H9 (cell line): ENCODE measurements at regions not wholly inside any gene's neighbourhood (a gene's known extent, or its start where the extent isn't known, plus 50 kb on each side); places are given as distances from the start of the nearest gene placed in this dataset.

Source experiments
- DNase-seq: peaks from one replicate; pipeline ENCODE4 v3.0.0-alpha.2; 2017
- H2AFZ ChIP-seq: one replicate; pipeline ENCODE4 v1.6.1; 2013; ENCODE audit warnings: mild to moderate bottlenecking, low read length, control low read depth, moderate library complexity
- H2AK5ac ChIP-seq: 2 replicates; pipeline ENCODE4 v1.6.1; 2013; ENCODE audit warnings: low read length, control low read depth, mixed read lengths; ENCODE audit not compliant: insufficient read length
- H2BK120ac ChIP-seq: one replicate; pipeline ENCODE4 v1.6.1; 2013; ENCODE audit warnings: low read depth, mild to moderate bottlenecking, low read length, control low read depth, inconsistent platforms; ENCODE audit not compliant: poor library complexity, severe bottlenecking
- H2BK12ac ChIP-seq: 2 replicates; pipeline ENCODE4 v1.6.1; 2013; ENCODE audit warnings: low read length, control low read depth, mixed read lengths, low read depth; ENCODE audit not compliant: insufficient read length
- H2BK15ac ChIP-seq: 2 replicates; pipeline ENCODE4 v1.6.1; 2013; ENCODE audit warnings: low read depth, low read length, control low read depth
- H2BK20ac ChIP-seq: one replicate; pipeline ENCODE4 v1.6.1; 2013; ENCODE audit warnings: low read depth, mild to moderate bottlenecking, low read length, control low read depth, inconsistent platforms; ENCODE audit not compliant: poor library complexity, severe bottlenecking
- H2BK5ac ChIP-seq: 2 replicates; pipeline ENCODE4 v1.6.1; 2013; ENCODE audit warnings: low read length, control low read depth, mixed read lengths; ENCODE audit not compliant: insufficient read length
- H3K14ac ChIP-seq: 2 replicates; pipeline ENCODE4 v1.6.1; 2013; ENCODE audit warnings: low read length, control low read depth; ENCODE audit not compliant: insufficient read depth
- H3K18ac ChIP-seq: 2 replicates; pipeline ENCODE4 v1.6.1; 2013; ENCODE audit warnings: low read depth, mild to moderate bottlenecking, mixed read lengths, low read length, control low read depth; ENCODE audit not compliant: insufficient read length
- H3K23ac ChIP-seq: 2 replicates; pipeline ENCODE4 v1.6.1; 2013; ENCODE audit warnings: low read length, control low read depth, mixed read lengths, low read depth; ENCODE audit not compliant: insufficient read length
- H3K23me2 ChIP-seq: 2 replicates; pipeline ENCODE4 v1.6.1; 2013; ENCODE audit warnings: low read depth, mild to moderate bottlenecking, mixed read lengths, low read length, control low read depth; ENCODE audit not compliant: insufficient read length, poor library complexity, severe bottlenecking
- H3K27ac ChIP-seq: 2 replicates; pipeline ENCODE4 v1.5.1; 2013; ENCODE audit warnings: low read length, control low read depth, mixed read lengths, low read depth; ENCODE audit not compliant: insufficient read length
- H3K27me3 ChIP-seq: 2 replicates; pipeline ENCODE4 v1.6.1; 2013; ENCODE audit warnings: low read length, control low read depth, inconsistent platforms; ENCODE audit not compliant: insufficient read depth
- H3K4ac ChIP-seq: 2 replicates; pipeline ENCODE4 v1.6.1; 2013; ENCODE audit warnings: low read depth, mild to moderate bottlenecking, control low read depth, inconsistent platforms, low read length, moderate library complexity
- H3K4me1 ChIP-seq: 2 replicates; pipeline ENCODE4 v1.6.1; 2013; ENCODE audit warnings: low read length, control low read depth, inconsistent platforms; ENCODE audit not compliant: insufficient read depth
- H3K4me2 ChIP-seq: 2 replicates; pipeline ENCODE4 v1.6.1; 2013; ENCODE audit warnings: low read length, control low read depth, mixed read lengths; ENCODE audit not compliant: insufficient read length, insufficient read depth
- H3K56ac ChIP-seq: 2 replicates; pipeline ENCODE4 v1.6.1; 2013; ENCODE audit warnings: low read depth, mild to moderate bottlenecking, mixed read lengths, low read length, control low read depth; ENCODE audit not compliant: insufficient read length
- H3K79me1 ChIP-seq: 2 replicates; pipeline ENCODE4 v1.6.1; 2013; ENCODE audit warnings: low read depth, mild to moderate bottlenecking, moderate library complexity, low read length, control low read depth, inconsistent platforms; ENCODE audit not compliant: insufficient read depth, poor library complexity, severe bottlenecking
- H3K79me2 ChIP-seq: 2 replicates; pipeline ENCODE4 v1.6.1; 2013; ENCODE audit warnings: low read length, control low read depth, inconsistent platforms; ENCODE audit not compliant: insufficient read depth
- H3K9ac ChIP-seq: 2 replicates; pipeline ENCODE4 v1.6.1; 2013; ENCODE audit warnings: low read length, control low read depth, mixed read lengths; ENCODE audit not compliant: insufficient read length; ENCODE audit errors: extremely low read depth
- H3K9me3 ChIP-seq: one replicate; pipeline ENCODE4 v1.6.1; 2013; ENCODE audit warnings: low read depth, low read length, inconsistent platforms; ENCODE audit not compliant: control insufficient read depth
- H3T11ph ChIP-seq: one replicate; pipeline ENCODE4 v1.6.1; 2013; ENCODE audit warnings: mild to moderate bottlenecking, low read length, control low read depth, inconsistent platforms
- H4K20me1 ChIP-seq: one replicate; pipeline ENCODE4 v1.6.1; 2013; ENCODE audit not compliant: control insufficient read depth, insufficient read length, insufficient read depth
- H4K5ac ChIP-seq: 2 replicates; pipeline ENCODE4 v1.6.1; 2013; ENCODE audit warnings: low read depth, mild to moderate bottlenecking, mixed read lengths, low read length, control low read depth; ENCODE audit not compliant: insufficient read length
- H4K8ac ChIP-seq: replicated peaks from 2 replicates; pipeline ENCODE4 v1.6.1; 2013; ENCODE audit warnings: low read length, control low read depth, mixed read lengths, low read depth; ENCODE audit not compliant: insufficient read length
- H4K91ac ChIP-seq: 2 replicates; pipeline ENCODE4 v1.6.1; 2013; ENCODE audit warnings: low read depth, mild to moderate bottlenecking, moderate library complexity, mixed read lengths, low read length, control low read depth; ENCODE audit not compliant: insufficient read length
- H3K27ac Mint-ChIP-seq, 3 experiments: 2 replicates in 2 of 3; 3 replicates in 1 of 3; pipeline ENCODE4 v1.8.0; 2020 to 2021; ENCODE audit warnings: mixed read lengths in 3 of 3, mild to moderate bottlenecking in 1 of 3, moderate library complexity in 1 of 3
- H3K27me3 Mint-ChIP-seq: 2 replicates; pipeline ENCODE4 v1.8.0; 2021; ENCODE audit warnings: low read depth, mild to moderate bottlenecking, moderate library complexity, mixed read lengths
- H3K36me3 Mint-ChIP-seq, 3 experiments: 2 replicates in 2 of 3; 3 replicates in 1 of 3; pipeline ENCODE4 v1.8.0; 2020 to 2021; ENCODE audit warnings: low read depth in 3 of 3, mixed read lengths in 3 of 3; ENCODE audit not compliant: insufficient read depth in 1 of 3
- H3K4me1 Mint-ChIP-seq, 2 experiments: 2 replicates each; pipeline ENCODE4 v1.8.0; 2020; ENCODE audit warnings: mixed read lengths in 2 of 2
- H3K4me3 Mint-ChIP-seq, 2 experiments: 2 replicates in 1 of 2; 3 replicates in 1 of 2; pipeline ENCODE4 v1.8.0; 2020 to 2021; ENCODE audit warnings: mild to moderate bottlenecking in 2 of 2, mixed read lengths in 2 of 2, moderate library complexity in 1 of 2
- H3K9me3 Mint-ChIP-seq, 2 experiments: 2 replicates in 1 of 2; 3 replicates in 1 of 2; pipeline ENCODE4 v1.8.0; 2020; ENCODE audit warnings: mild to moderate bottlenecking in 2 of 2, mixed read lengths in 2 of 2, moderate library complexity in 1 of 2
- WGBS: extraction: QIAGEN DNeasy Blood & Tissue Kit; methylation state at CpG from one replicate; pipeline ENCODE4 v1.1.7; 2013; ENCODE audit warnings: missing lambda C conversion rate, low lambda C conversion rate, mixed read lengths; ENCODE audit not compliant: insufficient read length; ENCODE audit errors: extremely low coverage; 5-methylcytosine and 5-hydroxymethylcytosine counted together
- TF ChIP-seq, protein P1 (sequence below): fragments of 200-600 bp; sonication (generic); conservative IDR thresholded peaks from 3 replicates; pipeline ENCODE4 v1.8.0; 2021; ENCODE audit warnings: antibody characterized with exemption, mild to moderate bottlenecking

DNA sequence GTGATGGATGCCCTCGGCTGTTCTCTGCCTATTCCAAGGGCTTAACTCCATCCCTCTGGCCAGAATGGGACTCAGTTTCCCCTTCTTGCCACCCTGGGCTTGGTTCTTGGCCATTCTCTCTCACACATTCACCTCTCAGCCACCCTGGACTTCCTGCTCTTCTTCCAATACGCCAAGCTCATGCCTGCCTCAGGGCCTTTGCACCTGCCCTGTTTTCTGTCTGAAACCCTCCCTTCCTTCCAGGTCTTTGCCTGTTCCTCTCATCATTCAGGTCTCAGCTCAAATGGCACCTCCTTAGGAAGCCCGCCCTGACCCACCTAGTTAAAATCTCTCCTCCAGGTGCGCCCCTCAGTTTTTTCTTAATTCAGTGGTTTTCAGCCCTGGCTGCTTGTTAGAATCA is 76.6 kb upstream of the TP53I11 start:
- H3K14ac ChIP-seq, result no peak overlapping the region
- H2AFZ ChIP-seq, result no peak overlapping the region
- H2BK12ac ChIP-seq, result no peak overlapping the region
- H3K9me3 Mint-ChIP-seq, result no peaks in the 10 kb centered on the region; a peak in 2 of 5 replicates
- H3K4me3 Mint-ChIP-seq, result no peak overlapping the region
- TF ChIP-seq, protein P1, sequence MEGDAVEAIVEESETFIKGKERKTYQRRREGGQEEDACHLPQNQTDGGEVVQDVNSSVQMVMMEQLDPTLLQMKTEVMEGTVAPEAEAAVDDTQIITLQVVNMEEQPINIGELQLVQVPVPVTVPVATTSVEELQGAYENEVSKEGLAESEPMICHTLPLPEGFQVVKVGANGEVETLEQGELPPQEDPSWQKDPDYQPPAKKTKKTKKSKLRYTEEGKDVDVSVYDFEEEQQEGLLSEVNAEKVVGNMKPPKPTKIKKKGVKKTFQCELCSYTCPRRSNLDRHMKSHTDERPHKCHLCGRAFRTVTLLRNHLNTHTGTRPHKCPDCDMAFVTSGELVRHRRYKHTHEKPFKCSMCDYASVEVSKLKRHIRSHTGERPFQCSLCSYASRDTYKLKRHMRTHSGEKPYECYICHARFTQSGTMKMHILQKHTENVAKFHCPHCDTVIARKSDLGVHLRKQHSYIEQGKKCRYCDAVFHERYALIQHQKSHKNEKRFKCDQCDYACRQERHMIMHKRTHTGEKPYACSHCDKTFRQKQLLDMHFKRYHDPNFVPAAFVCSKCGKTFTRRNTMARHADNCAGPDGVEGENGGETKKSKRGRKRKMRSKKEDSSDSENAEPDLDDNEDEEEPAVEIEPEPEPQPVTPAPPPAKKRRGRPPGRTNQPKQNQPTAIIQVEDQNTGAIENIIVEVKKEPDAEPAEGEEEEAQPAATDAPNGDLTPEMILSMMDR, result no peak
- no peaks in the 10 kb centered on the region for H3K27me3 ChIP-seq
- no peak overlapping the region for H2BK5ac ChIP-seq
- no peak for DNase-seq
- no peak overlapping the region for H2BK15ac ChIP-seq
- H4K5ac ChIP-seq, result no peak overlapping the region
- no peak overlapping the region for H2BK20ac ChIP-seq
- whole genome bisulfite sequencing, result no CpG with 5 or more reads among the region's 4 CpGs
- no peak overlapping the region for H2BK120ac ChIP-seq
- no peaks in the 10 kb centered on the region for H3K23me2 ChIP-seq
- H3T11ph ChIP-seq, result no peak overlapping the region
- no peak overlapping the region for H4K8ac ChIP-seq
- H3K27ac Mint-ChIP-seq, result no peak overlapping the region
- H3K27ac ChIP-seq, result no peak overlapping the region
- H4K91ac ChIP-seq, result no peak overlapping the region
- H3K79me2 ChIP-seq, result no peaks in the 10 kb centered on the region
- H2AK5ac ChIP-seq, result no peak overlapping the region
- H3K4ac ChIP-seq, result no peak overlapping the region
- H3K9ac ChIP-seq, result no peak overlapping the region
- 0 out of 2 replicates have a peak, but pooled peaks cover 2% of the 10 kb centered on the region for H3K4me1 ChIP-seq
- no peak overlapping the region for H3K56ac ChIP-seq
- no peak overlapping the region for H3K23ac ChIP-seq
- no peaks in the 10 kb centered on the region; the same call in 1 of the 2 replicates for H3K27me3 Mint-ChIP-seq
- no peaks in the 10 kb centered on the region for H3K36me3 Mint-ChIP-seq
- no peaks in the 10 kb centered on the region for H3K79me1 ChIP-seq
- no peak overlapping the region for H3K4me2 ChIP-seq
- no peak overlapping the region for H3K18ac ChIP-seq
- H4K20me1 ChIP-seq, result no peaks in the 10 kb centered on the region
- no peaks in the 10 kb centered on the region for H3K9me3 ChIP-seq
- H3K4me1 Mint-ChIP-seq, result peaks cover 2 to 3% of the 10 kb centered on the region in 2 experiments; a peak in 3 of 4 replicates
